ENCODE measurements at regions not wholly inside any gene's neighbourhood (a gene's known extent, or its start where the extent isn't known, plus 50 kb on each side); places are given as distances from the start of the nearest gene placed in this dataset.
"Not testable (repeated sequence)": the region's sequence is repeated elsewhere in the genome, so short reads cannot be mapped to it uniquely, and the experiment has no call there.

GRCh38 chr12:73714655-73715054 is 823.0 kb upstream of the ATXN7L3B start:
- Histone ChIP-seq H3K36me3 (replicated peaks; ENCODE audit: insufficient read depth, low read depth) (no peaks in the 10 kb centered on the region), H3K4me3 (no peak overlapping the region), H3K27me3 (no peaks in the 10 kb centered on the region), H3K9me2 (replicated peaks; ENCODE audit: insufficient read depth) (no peaks in the 10 kb centered on the region), H3K4me2 (no peak overlapping the region), H3K4me1 (ENCODE audit: insufficient read depth) (no peaks in the 10 kb centered on the region), H3K27ac (no peak overlapping the region), H3K9me3 (ENCODE audit: low read depth) (no peaks in the 10 kb centered on the region), H3K79me2 (no peaks in the 10 kb centered on the region), H4K20me1 (ENCODE audit: insufficient read depth, poor library complexity, severe bottlenecking) (no peaks in the 10 kb centered on the region), H2AFZ (no peak overlapping the region)
- no peak for DNase-seq (ENCODE audit: low spot score)
- 89% methylated on average over 2 of the region's 2 CpGs for WGBS (ENCODE audit: low lambda C conversion rate, missing lambda C conversion rate)
- no peak for TF ChIP-seq CTCF (IDR thresholded peaks at IDR 0.05; ENCODE audit: poor library complexity)
- TF ChIP-seq EZH2 (IDR thresholded peaks at IDR 0.05; ENCODE audit: borderline replicate concordance), result no peak
- no peak for TF ChIP-seq EZH2phosphoT487 (IDR thresholded peaks at IDR 0.05; ENCODE audit: low read depth, severe bottlenecking, unreplicated experiment)

GRCh38 chr12:73716143-73716542 is 821.5 kb upstream of the ATXN7L3B start:
- not testable (repeated sequence) for H3K9me3 ChIP-seq (ENCODE audit: low read depth); H3K4me2 ChIP-seq; H3K9me2 ChIP-seq (replicated peaks; ENCODE audit: insufficient read depth); H3K4me1 ChIP-seq (ENCODE audit: insufficient read depth); DNase-seq (ENCODE audit: low spot score); H3K79me2 ChIP-seq; H4K20me1 ChIP-seq (ENCODE audit: insufficient read depth, poor library complexity, severe bottlenecking); H3K27me3 ChIP-seq; H3K4me3 ChIP-seq; H2AFZ ChIP-seq; H3K27ac ChIP-seq; H3K36me3 ChIP-seq (replicated peaks; ENCODE audit: insufficient read depth, low read depth)
- WGBS (ENCODE audit: low lambda C conversion rate, missing lambda C conversion rate), result 92% methylated on average over 2 of the region's 2 CpGs

- no peaks in the 10 kb centered on the region for H3K27me3 ChIP-seq
- TF ChIP-seq CTCF (IDR thresholded peaks at IDR 0.05; ENCODE audit: poor library complexity), result no peak
- no peak for TF ChIP-seq EZH2phosphoT487 (IDR thresholded peaks at IDR 0.05; ENCODE audit: low read depth, severe bottlenecking, unreplicated experiment)
- TF ChIP-seq EZH2 (IDR thresholded peaks at IDR 0.05; ENCODE audit: borderline replicate concordance), result no peak
- H3K4me3 ChIP-seq, result no peak overlapping the region
- DNase-seq (ENCODE audit: low spot score), result no peak
- no peaks in the 10 kb centered on the region for H3K4me1 ChIP-seq (ENCODE audit: insufficient read depth)
- no peak overlapping the region for H3K27ac ChIP-seq
- no peaks in the 10 kb centered on the region for H4K20me1 ChIP-seq (ENCODE audit: insufficient read depth, poor library complexity, severe bottlenecking)
- WGBS (ENCODE audit: low lambda C conversion rate, missing lambda C conversion rate), result 95% methylated on average over 5 of the region's 5 CpGs
- H3K36me3 ChIP-seq (replicated peaks; ENCODE audit: insufficient read depth, low read depth), result no peaks in the 10 kb centered on the region
- no peaks in the 10 kb centered on the region for H3K79me2 ChIP-seq
- no peak overlapping the region for H2AFZ ChIP-seq
- no peak overlapping the region for H3K4me2 ChIP-seq
- no peaks in the 10 kb centered on the region for H3K9me2 ChIP-seq (replicated peaks; ENCODE audit: insufficient read depth)
- no peaks in the 10 kb centered on the region for H3K9me3 ChIP-seq (ENCODE audit: low read depth)
Measured at GRCh38 chr12:73719223-73719622, 818.4 kb upstream of the ATXN7L3B start.

- WGBS (ENCODE audit: low lambda C conversion rate, missing lambda C conversion rate), result 80% methylated on average over 6 of the region's 6 CpGs
- H3K4me1 ChIP-seq (ENCODE audit: insufficient read depth), result no peaks in the 10 kb centered on the region
- no peak for TF ChIP-seq CTCF (IDR thresholded peaks at IDR 0.05; ENCODE audit: poor library complexity)
- no peak for TF ChIP-seq EZH2phosphoT487 (IDR thresholded peaks at IDR 0.05; ENCODE audit: low read depth, severe bottlenecking, unreplicated experiment)
- TF ChIP-seq EZH2 (IDR thresholded peaks at IDR 0.05; ENCODE audit: borderline replicate concordance), result no peak
- H3K4me3 ChIP-seq, result no peak overlapping the region
- H3K79me2 ChIP-seq, result no peaks in the 10 kb centered on the region
- H4K20me1 ChIP-seq (ENCODE audit: insufficient read depth, poor library complexity, severe bottlenecking), result no peaks in the 10 kb centered on the region
- H3K27ac ChIP-seq, result no peak overlapping the region
- H3K4me2 ChIP-seq, result no peak overlapping the region
- no peaks in the 10 kb centered on the region for H3K9me2 ChIP-seq (replicated peaks; ENCODE audit: insufficient read depth)
- no peak for DNase-seq (ENCODE audit: low spot score)
- H3K9me3 ChIP-seq (ENCODE audit: low read depth), result no peaks in the 10 kb centered on the region
- no peaks in the 10 kb centered on the region for H3K36me3 ChIP-seq (replicated peaks; ENCODE audit: insufficient read depth, low read depth)
- H3K27me3 ChIP-seq, result no peaks in the 10 kb centered on the region
- no peak overlapping the region for H2AFZ ChIP-seq
Measured at GRCh38 chr12:73726881-73727280, 810.8 kb upstream of the ATXN7L3B start.

Measured in hepatocyte (in vitro differentiated cells).